ENCODE measurements at regions not wholly inside any gene's neighbourhood (a gene's known extent, or its start where the extent isn't known, plus 50 kb on each side); places are given as distances from the start of the nearest gene placed in this dataset.
"Not testable (repeated sequence)": the region's sequence is repeated elsewhere in the genome, so short reads cannot be mapped to it uniquely, and the experiment has no call there.

DNA sequence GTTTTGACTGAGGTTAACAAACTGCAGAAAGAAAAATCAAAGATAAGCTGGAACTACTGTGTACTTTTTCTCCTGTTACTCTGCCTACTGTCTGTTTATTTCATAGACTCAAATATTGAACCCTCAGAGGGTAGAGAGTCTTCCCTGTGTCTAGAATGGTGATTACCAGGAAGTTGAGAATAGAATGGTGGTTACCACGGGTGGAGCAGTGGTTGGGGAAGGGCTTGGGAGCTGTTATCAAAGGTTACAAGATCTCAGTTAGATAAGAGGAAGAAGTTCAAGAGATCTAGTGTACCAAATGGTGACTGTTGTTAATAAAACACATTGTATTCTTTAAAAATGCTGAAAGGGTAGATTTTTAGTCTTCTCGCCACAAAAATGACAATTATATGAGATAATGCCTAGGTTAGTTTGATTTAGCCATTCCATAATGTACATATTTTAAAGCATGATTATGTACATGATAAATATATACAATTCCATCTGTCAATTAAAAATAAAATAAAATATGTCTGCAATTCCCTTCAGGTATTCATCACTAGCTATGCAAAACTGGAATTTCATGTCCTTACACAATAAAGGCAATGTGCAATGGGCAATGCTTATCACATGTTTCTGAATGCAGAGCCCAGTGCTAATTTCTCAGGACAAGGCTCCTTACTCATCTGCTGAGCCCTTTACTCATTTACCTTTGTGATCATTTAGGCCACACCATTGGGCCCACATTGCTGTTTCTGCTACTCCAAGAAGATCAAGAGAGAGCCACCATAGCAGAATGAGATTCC, 474.3 kb upstream of the CAMK1G start:
- DNase-seq (ENCODE audit: low read depth) = no peak

DNA sequence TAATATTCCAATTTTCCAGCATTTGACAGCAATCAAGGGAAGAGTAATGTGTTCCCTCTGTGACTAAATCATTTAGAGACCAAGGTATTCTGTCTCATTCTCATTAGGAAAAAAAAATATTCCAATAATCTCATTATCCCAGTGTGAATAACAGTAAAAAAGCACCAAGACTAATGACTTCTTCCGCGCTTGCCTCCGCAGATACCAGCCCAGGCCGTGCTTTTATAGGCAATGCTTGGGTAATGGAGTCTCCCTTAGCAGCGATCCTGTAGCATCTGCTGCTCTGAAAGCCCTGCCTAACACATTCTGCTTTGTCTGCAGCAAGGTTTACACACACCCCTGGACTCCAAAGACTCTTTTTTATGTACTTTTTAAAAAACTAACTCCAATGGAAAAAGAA, 470.0 kb upstream of the CAMK1G start:
- DNase-seq (ENCODE audit: low read depth) = no peak

DNA sequence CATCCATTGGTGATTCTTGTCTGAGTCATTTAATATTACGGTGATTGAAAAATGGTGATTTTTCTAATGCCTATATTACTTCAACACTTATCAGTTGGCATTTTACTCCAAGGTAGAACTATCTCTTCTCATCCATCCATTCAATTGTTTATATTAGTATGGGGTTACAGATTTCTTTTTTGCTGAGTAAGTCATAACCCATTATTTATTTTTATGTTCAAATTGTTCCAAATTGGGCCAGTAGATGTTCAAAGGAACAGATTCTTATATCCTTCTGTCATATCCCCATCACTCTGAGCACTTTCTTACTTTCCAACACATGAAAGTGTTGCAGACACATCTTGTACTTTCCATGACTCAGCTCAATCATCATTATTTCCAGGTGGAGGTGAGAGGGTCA, 466.8 kb upstream of the CAMK1G start:
- no peak for DNase-seq (ENCODE audit: low read depth)

DNA sequence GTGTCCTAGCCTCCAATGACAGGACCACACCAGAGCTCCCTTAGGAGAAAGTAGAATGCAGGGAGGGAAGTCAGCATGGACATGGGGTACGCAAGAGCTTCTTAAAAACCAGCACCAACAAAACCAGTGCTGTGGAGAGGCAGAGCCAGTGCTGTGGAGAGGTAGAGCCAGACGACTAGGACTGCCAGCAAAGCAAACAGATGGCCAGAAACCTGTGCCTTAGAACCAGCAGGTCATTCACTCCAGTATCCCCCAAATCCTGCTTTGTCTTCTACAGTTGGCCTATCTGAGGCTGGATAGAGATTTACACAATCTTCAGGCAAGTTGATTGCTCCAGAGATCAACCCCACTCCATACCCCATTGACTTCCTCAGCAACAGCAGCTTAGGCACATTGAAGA, 459.9 kb upstream of the CAMK1G start:
- no peak for DNase-seq (ENCODE audit: low read depth)

DNA sequence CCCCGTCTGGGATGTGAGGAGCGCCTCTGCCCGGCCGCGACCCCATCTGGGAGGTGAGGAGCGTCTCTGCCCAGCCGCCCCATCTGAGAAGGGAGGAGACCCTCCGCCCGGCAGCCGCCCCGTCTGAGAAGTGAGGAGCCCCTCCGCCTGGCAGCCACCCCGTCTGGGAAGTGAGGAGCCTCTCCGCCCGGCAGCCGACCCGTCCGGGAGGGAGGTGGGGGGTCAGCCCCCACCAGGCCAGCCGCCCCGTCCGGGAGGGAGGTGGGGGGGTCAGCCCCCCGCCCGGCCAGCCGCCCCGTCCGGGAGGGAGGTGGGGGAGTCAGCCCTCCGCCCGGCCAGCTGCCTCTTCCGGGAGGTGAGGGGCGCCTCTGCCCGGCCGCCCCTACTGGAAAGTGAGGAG, 454.4 kb upstream of the CAMK1G start:
- DNase-seq (ENCODE audit: low read depth) = not testable (repeated sequence)

DNA sequence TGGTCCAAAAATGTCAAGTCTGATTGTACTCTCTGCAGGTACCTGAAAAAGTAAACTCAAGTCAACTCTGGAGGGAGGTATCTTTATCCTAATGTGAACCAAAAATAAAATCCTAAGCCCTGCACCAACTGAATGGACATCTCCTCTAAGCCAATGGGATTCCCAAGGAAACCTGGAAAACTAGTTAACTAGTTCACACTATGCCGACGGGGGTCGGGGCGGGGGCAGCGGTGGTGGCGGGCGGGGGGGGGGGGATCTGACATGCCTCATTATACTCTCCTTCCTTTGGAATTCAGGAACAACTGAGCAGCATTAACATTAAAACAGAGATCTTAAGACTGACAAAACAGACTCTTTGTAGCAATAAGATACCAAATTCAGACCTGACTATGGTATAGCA, 452.6 kb upstream of the CAMK1G start:
- DNase-seq (ENCODE audit: low read depth) = no peak

DNA sequence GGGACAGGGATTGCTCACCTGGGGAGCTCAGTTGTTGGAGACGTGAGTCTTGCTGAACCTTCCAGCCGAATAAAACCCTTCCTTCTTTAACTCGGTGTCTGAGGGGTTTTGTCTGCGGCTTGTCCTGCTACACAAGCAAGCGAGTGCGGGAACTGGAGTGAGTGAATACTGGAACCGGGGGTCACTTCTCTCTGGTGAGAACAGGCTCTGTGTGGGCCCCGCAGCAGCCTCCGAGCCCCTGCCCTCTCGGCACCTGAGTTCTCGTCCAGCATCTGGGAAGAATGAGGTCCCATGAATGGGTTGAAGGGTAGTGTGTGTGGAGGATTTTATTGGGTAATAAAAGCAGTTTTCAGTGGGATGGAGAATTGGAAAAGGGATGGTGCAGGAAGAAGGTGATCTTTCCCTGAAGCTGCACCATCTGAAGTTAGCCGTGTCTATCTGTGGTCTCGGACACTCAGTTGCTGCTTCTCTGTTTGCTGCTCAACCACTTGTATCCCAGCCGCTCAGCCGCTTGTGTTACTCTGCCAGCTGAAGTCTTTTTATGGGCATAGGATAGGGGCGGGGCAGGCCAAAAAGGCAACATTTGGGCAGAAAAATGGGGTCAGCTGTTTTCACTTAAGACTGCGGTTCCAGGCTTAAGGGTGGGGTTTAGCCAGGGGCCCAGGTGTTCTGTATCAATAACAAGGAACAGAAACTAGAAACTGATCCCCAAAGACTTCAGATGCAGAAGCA, 450.6 kb upstream of the CAMK1G start:
- no peak for DNase-seq (ENCODE audit: low read depth)

DNA sequence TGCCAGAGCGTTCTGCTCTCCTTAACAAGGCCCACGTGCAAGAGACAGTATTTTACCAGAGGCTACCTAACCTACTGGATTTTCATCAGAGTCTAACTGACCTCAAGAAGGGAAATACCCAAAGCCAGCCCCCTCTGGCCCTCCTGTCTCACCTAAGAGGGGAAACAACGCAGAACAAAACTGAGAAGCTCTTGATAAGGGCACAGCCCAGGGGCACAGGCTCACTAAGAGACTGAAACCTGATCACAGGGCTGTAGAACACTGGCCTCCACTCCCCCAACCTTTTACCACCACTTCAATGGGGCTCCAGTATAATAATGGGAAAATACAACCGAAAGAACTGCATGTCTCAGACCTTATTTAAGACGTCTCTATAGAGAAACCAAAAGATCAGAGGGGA, 449.5 kb upstream of the CAMK1G start:
- DNase-seq (ENCODE audit: low read depth) = no peak

DNA sequence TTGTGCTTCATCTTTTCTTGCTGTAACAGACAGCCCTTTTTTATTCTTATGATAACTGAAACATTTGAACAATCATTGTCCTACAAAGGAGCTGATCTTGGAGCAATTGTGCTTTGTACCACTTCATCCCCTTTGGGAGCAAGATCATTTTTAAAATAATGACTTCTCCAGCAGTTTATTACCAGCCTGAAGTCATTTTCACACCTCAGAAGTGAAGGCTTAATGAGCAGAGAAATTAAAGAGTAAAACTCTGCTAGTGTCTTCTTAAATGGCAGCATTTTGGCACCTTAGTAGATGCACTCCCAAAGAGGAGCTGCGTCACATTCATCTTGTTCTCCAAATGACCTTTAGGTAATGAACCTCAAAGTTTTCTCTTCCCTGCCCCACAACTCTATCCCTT, 439.6 kb upstream of the CAMK1G start:
- DNase-seq (ENCODE audit: low read depth) = no peak

DNA sequence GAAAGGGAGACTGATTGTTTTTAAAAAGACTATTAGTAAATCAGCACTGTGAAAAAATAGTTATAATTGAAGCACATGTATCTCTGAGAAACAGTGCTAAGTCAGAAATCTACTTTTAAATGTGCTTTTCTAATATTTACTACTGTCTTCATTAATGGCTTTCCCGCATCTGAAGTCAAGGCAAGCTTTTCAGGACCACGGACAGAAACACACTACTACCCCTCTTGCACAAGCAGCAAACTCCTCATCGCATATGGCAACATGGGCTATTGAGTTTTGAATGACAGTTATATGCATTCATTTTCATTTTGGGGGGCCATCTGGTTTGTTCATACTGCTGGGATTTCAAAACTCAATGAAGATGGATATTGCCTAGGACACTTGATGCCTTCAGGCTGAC, 433.4 kb upstream of the CAMK1G start:
- DNase-seq (ENCODE audit: low read depth) = peak; percentile 4

DNA sequence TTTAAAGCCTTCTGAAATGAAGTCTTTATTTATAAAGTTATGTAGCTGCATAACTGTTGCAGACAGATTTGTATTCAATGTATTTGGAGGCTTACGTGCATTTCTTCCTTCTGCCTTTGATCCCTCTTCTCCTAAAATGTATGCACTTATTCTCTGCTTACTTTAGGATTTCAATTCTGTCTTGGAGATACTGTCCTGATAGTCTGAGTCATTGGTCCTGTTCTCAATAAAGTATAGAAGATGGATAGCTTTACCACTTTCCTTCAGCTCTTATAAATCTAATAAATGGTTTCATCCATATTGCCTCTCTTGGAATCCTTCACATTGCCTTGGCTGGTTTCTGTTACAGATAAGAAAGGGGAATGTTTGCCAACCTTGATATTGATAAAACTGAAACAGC, 430.1 kb upstream of the CAMK1G start:
- DNase-seq (ENCODE audit: low read depth) = no peak

DNA sequence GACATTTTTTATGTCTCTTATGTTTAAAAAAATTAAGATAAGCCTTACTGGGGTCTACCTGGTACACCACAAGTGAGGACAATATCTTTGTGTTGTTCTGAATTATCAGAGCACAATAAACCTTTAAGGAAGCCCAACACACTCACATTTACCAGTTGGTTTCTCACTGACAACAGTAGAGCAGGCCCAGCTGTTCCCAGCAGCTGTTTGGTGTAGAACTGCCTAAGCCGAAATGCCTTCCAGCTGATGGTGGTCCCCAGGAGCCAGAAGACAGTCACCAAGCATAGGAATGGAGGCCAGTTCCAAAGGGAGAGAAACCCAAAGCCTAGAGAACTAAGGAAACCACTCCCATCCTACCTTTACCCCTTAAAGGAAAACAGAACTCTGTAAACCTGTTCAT, 428.6 kb upstream of the CAMK1G start:
- no peak for DNase-seq (ENCODE audit: low read depth)

DNA sequence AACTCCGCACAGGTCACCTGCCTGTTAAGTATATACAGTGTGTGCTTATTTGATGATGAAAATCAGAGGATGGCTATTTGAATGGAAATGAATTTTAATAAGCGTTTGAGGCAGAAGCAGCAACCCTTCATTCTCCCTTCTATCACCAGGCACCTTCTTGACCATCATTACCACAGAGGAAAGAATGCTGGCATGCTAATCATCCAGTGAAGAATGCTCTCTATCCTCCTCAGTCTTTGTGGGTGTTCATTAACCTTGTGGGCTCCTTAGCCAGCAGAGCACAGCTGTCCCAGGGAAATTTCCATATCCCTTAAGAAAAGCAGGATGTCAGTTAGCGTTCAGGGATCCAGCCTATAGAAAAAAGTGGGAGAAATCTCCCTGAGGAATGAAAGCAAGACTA, 428.0 kb upstream of the CAMK1G start:
- DNase-seq (ENCODE audit: low read depth) = no peak

DNA sequence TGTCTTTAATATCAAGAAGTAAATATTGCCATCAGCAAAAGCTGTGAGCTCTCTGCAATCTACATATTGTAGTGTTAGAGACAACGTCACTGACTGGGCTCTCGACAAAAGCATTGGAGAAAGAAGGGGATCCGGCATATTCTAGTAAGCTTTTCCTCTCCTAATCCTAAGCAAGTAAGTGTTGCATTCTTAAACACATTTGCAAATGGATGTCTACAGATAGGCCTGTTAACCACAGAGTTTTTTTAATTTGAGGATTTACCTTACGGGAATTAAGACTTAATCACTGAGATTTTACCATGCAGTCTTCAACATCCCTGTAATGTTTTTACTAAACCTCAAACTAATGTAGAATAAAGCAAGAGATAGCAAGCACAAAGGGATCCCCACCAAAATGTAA, 426.5 kb upstream of the CAMK1G start:
- DNase-seq (ENCODE audit: low read depth) = no peak

DNA sequence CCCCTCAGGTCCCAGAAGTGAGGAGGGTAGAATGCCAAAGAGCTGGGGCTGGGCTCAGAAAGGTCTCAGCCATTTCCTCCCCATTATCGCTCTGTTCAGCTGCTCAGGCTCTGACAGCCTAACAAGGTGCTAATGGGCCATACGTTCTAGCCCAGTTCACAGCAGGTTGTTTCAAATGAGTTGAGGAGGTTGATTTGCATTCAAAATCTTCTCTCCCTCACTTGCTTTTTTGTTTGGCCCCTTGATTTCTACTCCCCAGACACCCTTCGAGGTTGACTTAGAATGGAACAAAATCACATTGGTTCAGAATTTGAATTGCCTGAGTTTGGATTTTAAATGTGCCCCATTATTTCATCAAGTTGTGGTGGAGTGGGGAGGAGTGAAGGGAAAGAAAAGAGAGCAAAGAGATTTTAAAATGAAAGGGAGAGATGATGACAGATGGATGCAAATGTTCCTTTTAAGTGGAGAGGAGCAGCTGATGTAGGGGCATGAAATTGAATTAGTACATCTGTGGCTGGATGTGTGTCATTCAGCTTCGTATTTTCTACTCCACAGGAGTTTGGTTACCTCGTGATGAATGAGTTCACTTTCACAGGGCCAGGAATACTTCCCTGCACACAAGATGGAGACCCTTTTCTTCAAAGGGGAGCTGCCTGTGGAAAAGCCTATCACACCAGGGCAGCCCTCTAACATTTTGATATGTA, 425.8 kb upstream of the CAMK1G start:
- DNase-seq (ENCODE audit: low read depth) = no peak

DNA sequence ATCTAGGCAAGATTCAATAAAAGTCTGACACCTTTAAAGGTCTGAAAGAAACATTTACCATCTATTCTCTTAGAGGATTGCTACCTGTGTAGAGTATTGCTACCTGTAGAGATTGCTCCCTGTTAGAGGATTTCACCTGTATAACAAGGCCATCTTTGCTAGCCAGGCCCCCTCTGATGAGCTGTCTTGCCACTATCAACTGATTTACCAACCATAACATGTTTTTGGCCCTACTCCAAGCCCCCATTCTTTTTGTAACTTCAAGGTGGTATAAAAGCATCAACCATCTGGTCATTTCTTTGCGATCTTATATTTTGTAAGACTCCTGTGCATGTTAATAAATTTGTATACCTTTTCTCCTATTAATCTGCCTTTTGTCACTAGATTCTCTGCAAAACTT, 424.7 kb upstream of the CAMK1G start:
- no peak for DNase-seq (ENCODE audit: low read depth)

DNA sequence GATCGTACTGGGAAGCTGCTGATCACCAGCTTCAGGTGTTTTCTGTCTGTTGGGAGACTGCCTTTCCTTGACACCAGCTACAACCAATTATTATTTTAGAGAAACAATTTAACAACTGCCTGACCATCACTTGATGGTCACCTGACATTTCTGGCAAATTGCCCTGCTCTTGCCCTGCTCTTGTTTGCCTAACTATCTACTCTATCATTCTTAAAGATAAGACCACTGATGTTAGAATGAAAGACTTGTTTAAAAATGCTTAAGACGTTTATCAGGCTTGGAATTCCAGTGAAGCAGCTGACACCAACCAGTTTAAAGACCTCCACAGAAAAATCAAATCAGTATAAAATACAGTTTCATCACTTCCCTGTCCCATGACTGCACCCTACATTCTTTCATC, 423.3 kb upstream of the CAMK1G start:
- DNase-seq (ENCODE audit: low read depth) = no peak

DNA sequence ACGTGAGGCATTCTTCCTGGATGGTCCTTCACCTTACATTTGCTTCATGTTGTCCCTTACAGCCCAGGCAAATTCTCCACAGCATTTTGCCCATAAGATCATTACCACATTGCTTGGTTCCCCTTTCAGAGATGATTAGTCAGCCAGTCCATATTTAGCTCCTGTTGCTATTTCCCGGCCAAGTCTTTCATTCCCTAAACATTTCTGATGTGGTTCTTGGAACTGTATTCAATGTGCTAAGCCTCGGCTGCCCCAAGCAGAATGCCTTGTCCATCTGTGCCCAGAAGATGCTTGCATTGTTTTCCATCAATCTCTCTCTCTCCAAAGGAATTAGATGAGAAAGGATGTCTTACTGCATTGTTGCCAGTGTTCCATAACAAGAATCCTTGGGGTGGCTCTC, 420.9 kb upstream of the CAMK1G start:
- no peak for DNase-seq (ENCODE audit: low read depth)

DNA sequence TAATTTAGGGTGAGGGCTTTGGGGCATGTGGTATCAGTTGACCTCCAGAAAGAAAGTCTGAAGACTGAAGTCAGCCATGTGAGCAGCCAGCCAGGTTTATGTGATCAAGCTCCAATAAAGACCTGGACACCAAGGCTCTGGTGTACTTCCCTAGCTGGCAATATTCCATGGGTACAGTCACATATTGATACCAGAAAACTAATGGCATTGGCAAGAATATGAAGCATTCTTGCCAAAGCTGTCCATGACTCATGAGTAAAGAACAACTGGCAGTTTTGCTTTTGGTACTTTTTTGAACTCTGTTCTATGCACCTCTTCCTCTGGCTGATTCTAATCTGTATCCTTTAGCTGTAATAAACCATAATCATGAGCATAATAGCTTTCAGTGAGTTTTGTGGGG, 415.3 kb upstream of the CAMK1G start:
- peak; percentile 53 for DNase-seq (ENCODE audit: low read depth)

DNA sequence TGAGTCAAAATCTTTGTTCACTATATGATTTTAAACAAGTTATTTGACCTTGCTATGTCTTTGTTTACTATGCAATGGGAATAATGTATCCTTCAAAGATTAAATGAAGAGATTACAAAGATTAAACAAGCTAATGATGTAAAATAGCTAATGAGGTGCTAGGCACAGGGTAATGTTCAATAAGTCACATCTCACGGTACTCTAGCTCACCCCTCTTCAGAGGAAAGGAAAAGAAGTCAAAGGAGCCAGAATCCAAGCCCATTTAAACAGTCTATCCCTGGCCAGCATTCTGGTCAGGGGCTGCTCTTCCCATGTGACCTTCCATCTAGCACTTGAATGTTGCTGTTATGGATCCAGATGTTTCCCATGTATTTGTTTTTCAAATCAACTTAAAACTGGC, 412.4 kb upstream of the CAMK1G start:
- no peak for DNase-seq (ENCODE audit: low read depth)

DNA sequence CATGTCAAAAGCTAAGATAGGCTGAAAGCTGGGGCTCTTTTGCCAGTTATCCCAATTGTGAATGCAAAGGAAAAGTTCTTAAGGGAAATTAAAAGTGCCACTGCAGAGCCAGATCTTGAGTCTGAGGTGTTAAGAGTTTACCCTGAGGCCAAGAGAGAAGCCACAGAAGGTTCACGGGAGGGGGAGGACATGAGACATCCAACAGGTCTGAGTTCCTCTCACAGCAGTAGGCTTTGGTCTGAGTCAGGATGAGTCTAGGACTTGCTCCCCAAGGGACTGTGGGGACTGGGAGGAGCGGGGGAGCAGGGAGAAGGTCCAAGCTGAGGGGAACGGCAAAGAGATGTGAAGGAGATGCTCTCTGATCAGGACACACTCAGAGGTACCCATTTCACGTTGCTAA, 411.2 kb upstream of the CAMK1G start:
- DNase-seq (ENCODE audit: low read depth) = no peak

DNA sequence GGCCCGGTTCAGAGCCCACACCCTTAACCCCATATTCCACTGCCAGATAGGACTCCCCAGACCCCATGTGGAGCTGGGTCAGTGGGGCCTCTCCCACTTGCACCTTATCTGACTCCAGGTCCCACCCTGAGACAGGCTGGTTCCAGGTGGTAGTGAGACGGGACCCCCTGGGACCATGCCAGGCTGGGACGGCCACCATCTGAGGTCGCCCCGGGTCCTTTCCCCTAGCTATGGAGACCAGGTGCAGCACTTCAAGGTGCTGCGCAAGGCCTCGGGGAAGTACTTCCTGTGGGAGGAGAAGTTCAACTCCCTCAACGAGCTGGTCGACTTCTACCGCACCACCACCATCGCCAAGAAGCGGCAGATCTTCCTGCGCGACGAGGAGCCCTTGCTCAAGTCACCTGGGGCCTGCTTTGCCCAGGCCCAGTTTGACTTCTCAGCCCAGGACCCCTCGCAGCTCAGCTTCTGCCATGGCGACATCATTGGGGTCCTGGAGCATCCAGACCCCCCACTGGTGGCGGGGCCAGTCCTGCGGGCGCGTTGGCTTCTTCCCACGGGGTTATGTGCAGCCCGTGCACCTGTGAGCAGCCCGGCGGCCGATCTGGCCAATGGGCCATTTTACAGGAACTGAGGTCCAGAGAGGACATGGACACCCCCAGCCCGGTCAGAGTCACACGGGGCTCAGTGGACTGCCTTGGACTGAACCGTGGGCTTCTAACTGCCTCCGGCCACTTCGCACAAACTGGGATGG, 410.5 kb upstream of the CAMK1G start:
- not testable (repeated sequence) for DNase-seq (ENCODE audit: low read depth)

DNA sequence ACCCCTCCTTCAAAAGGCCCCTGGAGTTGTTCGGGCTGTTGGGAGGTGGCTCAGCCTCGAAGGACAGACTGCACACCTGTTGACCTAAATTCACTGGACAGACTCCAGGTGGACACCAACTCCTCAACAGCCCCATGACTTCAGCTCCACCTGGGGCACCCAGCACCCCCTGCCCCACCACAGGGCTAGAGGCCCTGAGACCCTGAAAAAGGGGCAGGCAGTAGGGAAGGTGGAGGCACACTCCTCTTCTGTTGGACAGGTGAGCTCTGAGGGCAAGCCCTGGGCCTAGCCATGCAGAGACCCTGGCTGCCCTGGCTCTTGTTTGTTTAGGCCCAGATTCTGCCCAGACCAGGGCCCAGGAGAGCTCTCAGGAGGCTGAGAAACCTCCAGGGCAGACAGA, 409.7 kb upstream of the CAMK1G start:
- DNase-seq (ENCODE audit: low read depth) = not testable (repeated sequence)
